ENCODE measurements at regions not wholly inside any gene's neighbourhood (a gene's known extent, or its start where the extent isn't known, plus 50 kb on each side); places are given as distances from the start of the nearest gene placed in this dataset.

DNA sequence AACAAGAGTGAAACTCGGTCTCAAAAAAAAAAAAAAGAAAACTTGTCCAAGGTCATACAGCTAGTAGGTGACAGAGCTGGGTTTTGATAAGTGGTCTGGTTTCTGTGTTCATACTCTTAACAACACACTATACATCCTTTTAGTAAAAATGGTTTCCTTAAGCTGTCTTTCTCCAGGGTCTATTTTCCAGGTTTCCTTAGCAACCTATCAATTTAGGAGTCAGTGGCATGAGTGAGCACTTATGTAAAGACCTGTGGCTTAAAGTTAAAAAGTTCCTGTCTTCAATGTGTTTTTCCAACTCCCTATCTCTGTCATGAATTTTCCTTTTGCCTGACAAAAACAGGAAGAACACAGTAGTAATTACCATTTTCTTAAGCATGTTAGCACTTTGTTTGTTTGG, 480.5 kb downstream of the TMEM135 start:
- TF ChIP-seq, protein P1, sequence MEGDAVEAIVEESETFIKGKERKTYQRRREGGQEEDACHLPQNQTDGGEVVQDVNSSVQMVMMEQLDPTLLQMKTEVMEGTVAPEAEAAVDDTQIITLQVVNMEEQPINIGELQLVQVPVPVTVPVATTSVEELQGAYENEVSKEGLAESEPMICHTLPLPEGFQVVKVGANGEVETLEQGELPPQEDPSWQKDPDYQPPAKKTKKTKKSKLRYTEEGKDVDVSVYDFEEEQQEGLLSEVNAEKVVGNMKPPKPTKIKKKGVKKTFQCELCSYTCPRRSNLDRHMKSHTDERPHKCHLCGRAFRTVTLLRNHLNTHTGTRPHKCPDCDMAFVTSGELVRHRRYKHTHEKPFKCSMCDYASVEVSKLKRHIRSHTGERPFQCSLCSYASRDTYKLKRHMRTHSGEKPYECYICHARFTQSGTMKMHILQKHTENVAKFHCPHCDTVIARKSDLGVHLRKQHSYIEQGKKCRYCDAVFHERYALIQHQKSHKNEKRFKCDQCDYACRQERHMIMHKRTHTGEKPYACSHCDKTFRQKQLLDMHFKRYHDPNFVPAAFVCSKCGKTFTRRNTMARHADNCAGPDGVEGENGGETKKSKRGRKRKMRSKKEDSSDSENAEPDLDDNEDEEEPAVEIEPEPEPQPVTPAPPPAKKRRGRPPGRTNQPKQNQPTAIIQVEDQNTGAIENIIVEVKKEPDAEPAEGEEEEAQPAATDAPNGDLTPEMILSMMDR (conservative IDR thresholded peaks at IDR 0.05 in 1 of 2, IDR thresholded peaks at IDR 0.05 in 1 of 2; ENCODE audit: low read depth in 1 of 2, low read length in 2 of 2) = no peak
- TF ChIP-seq EZH2 (IDR thresholded peaks at IDR 0.05; ENCODE audit: low read length, missing control alignments) = no peak
